Gastrocnemius medialis (tissue), 4 donors: ENCODE measurements at regions not wholly inside any gene's neighbourhood (a gene's known extent, or its start where the extent isn't known, plus 50 kb on each side); places are given as distances from the start of the nearest gene placed in this dataset.

Source experiments
- ATAC-seq, 2 donors: fragments of 150-250 bp; one replicate each; pipeline ENCODE4 v1.9.1; 2016
- DNase-seq, 2 donors: peaks; one replicate each; pipeline ENCODE4 v3.0.0-alpha.2; 2019
- H3K27ac ChIP-seq, 4 donors: fragments of 200-600 bp; sonication (generic); 1 replicate in 1 of 4; 2 replicates in 3 of 4; pipeline ENCODE4 v1.5.1; 2016 to 2018; ENCODE audit warnings: mild to moderate bottlenecking in 2 of 4, moderate library complexity in 1 of 4
- H3K27me3 ChIP-seq, 3 donors: fragments of 200-600 bp; sonication (generic) in 2 of 3; 1 replicate in 1 of 3; 2 replicates in 2 of 3; pipeline versions ENCODE4 v1.5.1 to v1.6.0; 2016 to 2019; ENCODE audit warnings: mild to moderate bottlenecking in 1 of 3, moderate library complexity in 1 of 3
- H3K36me3 ChIP-seq, 2 donors: fragments of 200-600 bp; sonication (generic) in 1 of 2; one replicate each; pipeline ENCODE4 v1.5.1; 2017 to 2018
- H3K4me1 ChIP-seq, 2 donors: fragments of 200-600 bp; sonication (generic) in 1 of 2; one replicate each; pipeline ENCODE4 v1.5.1; 2016 to 2017; ENCODE audit warnings: mild to moderate bottlenecking in 2 of 2
- H3K4me3 ChIP-seq, 4 donors: fragments of 200-600 bp; sonication (generic) in 3 of 4; 1 replicate in 1 of 4; 2 replicates in 3 of 4; pipeline ENCODE4 v1.5.1; 2016 to 2019; ENCODE audit warnings: mild to moderate bottlenecking in 2 of 4
- H3K9me3 ChIP-seq, 3 donors: fragments of 200-600 bp; sonication (generic) in 2 of 3; 1 replicate in 1 of 3; 2 replicates in 2 of 3; pipeline ENCODE4 v1.5.1; 2016 to 2019
- POLR2A ChIP-seq, 2 donors: fragments of 450-650 bp; IDR thresholded peaks; one replicate each; pipeline ENCODE4 v1.6.1; 2017; ENCODE audit warnings: antibody characterized with exemption in 2 of 2, mild to moderate bottlenecking in 2 of 2, moderate library complexity in 2 of 2
- in situ Hi-C, 4 donors: fragments of 200-750 bp; cut with MboI; loops; one replicate each; pipeline versions ENCODE4 v1.15.0 to v1.8.0; 2017; ENCODE audit warnings: low sequenced_read_pairs in 4 of 4
- intact Hi-C: fragments of 100-400 bp; cut with DNase I; formaldehyde crosslinking; loops from one replicate; pipeline ENCODE4 v1.15.1; 2023; ENCODE audit warnings: low total_unique reads
- TF ChIP-seq, protein P1 (sequence below), 5 experiments: fragments of 450-650 bp in 3 of 5; fragments of 200-600 bp in 2 of 5; sonication (generic) in 2 of 5; IDR thresholded peaks in 4 of 5; conservative IDR thresholded peaks in 1 of 5; 1 replicate in 4 of 5; 2 replicates in 1 of 5; pipeline ENCODE4 v1.5.1; 2016 to 2019; ENCODE audit warnings: antibody characterized with exemption in 5 of 5, mild to moderate bottlenecking in 3 of 5, moderate library complexity in 3 of 5

GRCh38 chr5:74325866-74326265 lies 314.7 kb downstream of the ENC1 start:
- intact Hi-C loops (loop anchor here (5.0 kb wide), 1 partner anchor 39 kb away; no protein-coding TSS in a partner anchor), in situ Hi-C loops (no loop called here)
- no peaks in the 10 kb centered on the region for H3K9me3 ChIP-seq
- no peaks in the 10 kb centered on the region for H3K27me3 ChIP-seq
- peaks cover 27 to 30% of the 10 kb centered on the region in 2 donors for H3K4me1 ChIP-seq
- TF ChIP-seq, protein P1, sequence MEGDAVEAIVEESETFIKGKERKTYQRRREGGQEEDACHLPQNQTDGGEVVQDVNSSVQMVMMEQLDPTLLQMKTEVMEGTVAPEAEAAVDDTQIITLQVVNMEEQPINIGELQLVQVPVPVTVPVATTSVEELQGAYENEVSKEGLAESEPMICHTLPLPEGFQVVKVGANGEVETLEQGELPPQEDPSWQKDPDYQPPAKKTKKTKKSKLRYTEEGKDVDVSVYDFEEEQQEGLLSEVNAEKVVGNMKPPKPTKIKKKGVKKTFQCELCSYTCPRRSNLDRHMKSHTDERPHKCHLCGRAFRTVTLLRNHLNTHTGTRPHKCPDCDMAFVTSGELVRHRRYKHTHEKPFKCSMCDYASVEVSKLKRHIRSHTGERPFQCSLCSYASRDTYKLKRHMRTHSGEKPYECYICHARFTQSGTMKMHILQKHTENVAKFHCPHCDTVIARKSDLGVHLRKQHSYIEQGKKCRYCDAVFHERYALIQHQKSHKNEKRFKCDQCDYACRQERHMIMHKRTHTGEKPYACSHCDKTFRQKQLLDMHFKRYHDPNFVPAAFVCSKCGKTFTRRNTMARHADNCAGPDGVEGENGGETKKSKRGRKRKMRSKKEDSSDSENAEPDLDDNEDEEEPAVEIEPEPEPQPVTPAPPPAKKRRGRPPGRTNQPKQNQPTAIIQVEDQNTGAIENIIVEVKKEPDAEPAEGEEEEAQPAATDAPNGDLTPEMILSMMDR (IDR thresholded peaks at IDR 0.05 in 4 of 5, conservative IDR thresholded peaks at IDR 0.05 in 1 of 5), result no peak
- no peak for TF ChIP-seq POLR2A (IDR thresholded peaks at IDR 0.05)
- H3K36me3 ChIP-seq, result no peaks in the 10 kb centered on the region
- H3K27ac ChIP-seq, result no peak overlapping the region
- DNase-seq (no peak), ATAC-seq (no peak)
- H3K4me3 ChIP-seq, result no peak overlapping the region

DNA sequence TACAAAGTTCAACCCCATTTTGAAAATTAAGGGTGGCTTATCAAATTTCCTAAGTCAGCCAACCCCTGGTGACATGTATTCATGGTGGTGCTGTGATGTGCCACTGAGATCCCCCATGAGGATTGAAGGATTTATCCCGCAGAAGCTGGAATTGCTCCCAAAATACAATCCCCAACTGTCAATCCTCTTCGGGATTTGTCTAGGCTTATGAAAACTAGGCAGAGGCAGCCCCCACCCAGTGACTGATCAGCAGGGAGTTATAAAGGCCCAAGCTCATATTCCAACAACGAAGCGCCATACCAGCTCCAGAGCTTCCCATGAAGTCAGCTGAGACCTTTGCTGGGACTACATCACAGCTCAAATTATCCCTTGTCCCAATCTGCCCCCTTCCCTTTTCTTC lies 316.0 kb downstream of the ENC1 start:
- intact Hi-C loops, result no loop called here
- TF ChIP-seq, protein P1 (IDR thresholded peaks at IDR 0.05 in 4 of 5, conservative IDR thresholded peaks at IDR 0.05 in 1 of 5), result no peak
- no peak for TF ChIP-seq POLR2A (IDR thresholded peaks at IDR 0.05)
- ATAC-seq, result no peak

GRCh38 chr5:74322944-74323343 lies 317.6 kb downstream of the ENC1 start:
- no peak for TF ChIP-seq POLR2A (IDR thresholded peaks at IDR 0.05)
- TF ChIP-seq, protein P1 (IDR thresholded peaks at IDR 0.05 in 4 of 5, conservative IDR thresholded peaks at IDR 0.05 in 1 of 5), result no peak
- no peaks in the 10 kb centered on the region for H3K36me3 ChIP-seq
- H3K4me1 ChIP-seq, result peaks cover 18 to 21% of the 10 kb centered on the region in 2 donors
- ATAC-seq, result no peak
- H3K27ac ChIP-seq, result no peak overlapping the region
- no peak for DNase-seq
- no peaks in the 10 kb centered on the region for H3K27me3 ChIP-seq
- in situ Hi-C loops (no loop called here), intact Hi-C loops (no loop called here)
- H3K9me3 ChIP-seq, result no peaks in the 10 kb centered on the region
- no peak overlapping the region for H3K4me3 ChIP-seq

More for the DNA sequence above, 316.0 kb downstream of the ENC1 start:
- no peak for DNase-seq
- Histone ChIP-seq H3K27ac (no peak overlapping the region), H3K9me3 (no peaks in the 10 kb centered on the region), H3K36me3 (no peaks in the 10 kb centered on the region), H3K4me1 (peaks cover 27 to 30% of the 10 kb centered on the region in 2 donors), H3K4me3 (no peak overlapping the region), H3K27me3 (no peaks in the 10 kb centered on the region)
- in situ Hi-C loops, result no loop called here

DNA sequence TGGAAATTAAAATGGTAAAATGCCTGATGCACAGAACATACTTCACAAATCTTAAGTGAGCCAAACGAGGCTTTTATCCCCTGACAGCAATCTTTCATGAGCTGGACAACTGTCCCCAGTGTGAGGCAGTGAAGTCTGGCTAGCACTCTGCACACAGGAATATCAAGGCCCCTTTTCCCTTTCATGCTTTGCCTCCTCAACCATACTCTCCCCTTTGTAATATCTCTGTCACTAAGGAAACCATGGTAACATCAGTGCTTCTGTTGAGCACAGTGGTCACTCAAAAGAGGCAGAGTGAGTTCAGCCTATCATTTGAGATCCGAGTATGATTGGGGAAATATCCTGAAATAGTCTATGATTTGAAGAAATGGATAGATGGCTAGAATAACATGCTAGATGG lies 318.3 kb downstream of the ENC1 start:
- DNase-seq, result no peak
- Histone ChIP-seq H3K9me3 (no peaks in the 10 kb centered on the region), H3K27ac (no peak overlapping the region), H3K36me3 (no peaks in the 10 kb centered on the region), H3K27me3 (no peaks in the 10 kb centered on the region), H3K4me3 (no peak overlapping the region), H3K4me1 (peaks cover 10 to 15% of the 10 kb centered on the region in 2 donors)
- TF ChIP-seq, protein P1 (IDR thresholded peaks at IDR 0.05 in 4 of 5, conservative IDR thresholded peaks at IDR 0.05 in 1 of 5), result no peak
- no peak for TF ChIP-seq POLR2A (IDR thresholded peaks at IDR 0.05)
- intact Hi-C loops (no loop called here), in situ Hi-C loops (no loop called here)
- no peak for ATAC-seq

- Histone ChIP-seq H3K27ac (no peak overlapping the region), H3K4me1 (peaks cover 2 to 7% of the 10 kb centered on the region in 2 donors), H3K36me3 (no peaks in the 10 kb centered on the region), H3K4me3 (no peak overlapping the region), H3K9me3 (no peaks in the 10 kb centered on the region), H3K27me3 (no peaks in the 10 kb centered on the region)
- intact Hi-C loops, result no loop called here
- TF ChIP-seq, protein P1 (IDR thresholded peaks at IDR 0.05 in 4 of 5, conservative IDR thresholded peaks at IDR 0.05 in 1 of 5), result no peak
- no peak for TF ChIP-seq POLR2A (IDR thresholded peaks at IDR 0.05)
- no peak for ATAC-seq
- no peak for DNase-seq
- in situ Hi-C loops, result no loop called here
These were observed 319.2 kb downstream of the ENC1 start for GRCh38 chr5:74321326-74321725.
